HG03159 (cell line): ENCODE measurements at regions not wholly inside any gene's neighbourhood (a gene's known extent, or its start where the extent isn't known, plus 50 kb on each side); places are given as distances from the start of the nearest gene placed in this dataset.
"Not testable (repeated sequence)": the region's sequence is repeated elsewhere in the genome, so short reads cannot be mapped to it uniquely, and the experiment has no call there.

ENCODE experiments used
- ATAC-seq: cut with Tn5 transposase; IDR thresholded peaks from one replicate; pipeline ENCODE4 v1.9.1; 2021; ENCODE audit warnings: mild to moderate bottlenecking, moderate library complexity; ENCODE audit not compliant: unreplicated experiment

- no peak for ATAC-seq
Measured at GRCh38 chr3:110957247-110958025, 114.2 kb upstream of the NECTIN3 start.

- ATAC-seq = no peak
Measured at GRCh38 chr3:110958313-110959147, 113.1 kb upstream of the NECTIN3 start.

- no peak for ATAC-seq
Measured at GRCh38 chr3:110965976-110966375, 105.6 kb upstream of the NECTIN3 start.

GRCh38 chr3:110966966-110967663 lies 104.5 kb upstream of the NECTIN3 start:
- ATAC-seq = no peak

GRCh38 chr3:110968076-110968475 lies 103.5 kb upstream of the NECTIN3 start:
- ATAC-seq = no peak

- ATAC-seq = no peak
Measured at GRCh38 chr3:110969229-110970211, 102.1 kb upstream of the NECTIN3 start.

- ATAC-seq = no peak
Measured at GRCh38 chr3:110971010-110971601, 100.5 kb upstream of the NECTIN3 start.

- ATAC-seq = no peak
Measured at GRCh38 chr3:110973263-110973895, 98.2 kb upstream of the NECTIN3 start.

- no peak for ATAC-seq
Measured at GRCh38 chr3:110974902-110975301, 96.7 kb upstream of the NECTIN3 start.

GRCh38 chr3:110984456-110985250 lies 87.0 kb upstream of the NECTIN3 start:
- ATAC-seq = no peak

GRCh38 chr3:110989446-110989845 lies 82.2 kb upstream of the NECTIN3 start:
- no peak for ATAC-seq

- ATAC-seq = no peak
Measured at GRCh38 chr3:110995461-110996231, 76.0 kb upstream of the NECTIN3 start.

GRCh38 chr3:110998766-110999165 lies 72.8 kb upstream of the NECTIN3 start:
- ATAC-seq = not testable (repeated sequence)

GRCh38 chr3:111006485-111006884 lies 65.1 kb upstream of the NECTIN3 start:
- not testable (repeated sequence) for ATAC-seq

GRCh38 chr3:111012388-111013248 lies 59.0 kb upstream of the NECTIN3 start:
- no peak for ATAC-seq
